ENCODE measurements at regions not wholly inside any gene's neighbourhood (a gene's known extent, or its start where the extent isn't known, plus 50 kb on each side); places are given as distances from the start of the nearest gene placed in this dataset.

DNA sequence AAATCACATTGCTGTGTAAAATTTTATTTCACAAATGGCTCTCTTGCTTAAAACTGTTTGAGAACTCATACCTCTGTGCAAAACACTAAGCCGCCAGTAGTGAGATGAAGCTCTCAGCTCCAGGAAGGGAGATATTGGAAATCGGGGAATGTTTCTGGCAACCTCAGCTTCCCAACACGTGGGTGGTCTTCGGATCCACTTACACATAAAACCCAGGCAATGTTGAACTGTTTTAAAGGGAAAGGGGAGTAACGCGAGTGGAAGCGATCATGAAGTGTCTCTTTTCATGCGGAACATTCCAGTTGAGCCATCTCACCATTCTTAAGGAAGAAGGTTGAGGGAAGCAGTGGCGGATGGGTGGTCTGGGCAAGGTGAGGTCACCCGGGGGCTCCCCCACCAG is 136.8 kb downstream of the ASB1 start:
- TF ChIP-seq, protein P1, sequence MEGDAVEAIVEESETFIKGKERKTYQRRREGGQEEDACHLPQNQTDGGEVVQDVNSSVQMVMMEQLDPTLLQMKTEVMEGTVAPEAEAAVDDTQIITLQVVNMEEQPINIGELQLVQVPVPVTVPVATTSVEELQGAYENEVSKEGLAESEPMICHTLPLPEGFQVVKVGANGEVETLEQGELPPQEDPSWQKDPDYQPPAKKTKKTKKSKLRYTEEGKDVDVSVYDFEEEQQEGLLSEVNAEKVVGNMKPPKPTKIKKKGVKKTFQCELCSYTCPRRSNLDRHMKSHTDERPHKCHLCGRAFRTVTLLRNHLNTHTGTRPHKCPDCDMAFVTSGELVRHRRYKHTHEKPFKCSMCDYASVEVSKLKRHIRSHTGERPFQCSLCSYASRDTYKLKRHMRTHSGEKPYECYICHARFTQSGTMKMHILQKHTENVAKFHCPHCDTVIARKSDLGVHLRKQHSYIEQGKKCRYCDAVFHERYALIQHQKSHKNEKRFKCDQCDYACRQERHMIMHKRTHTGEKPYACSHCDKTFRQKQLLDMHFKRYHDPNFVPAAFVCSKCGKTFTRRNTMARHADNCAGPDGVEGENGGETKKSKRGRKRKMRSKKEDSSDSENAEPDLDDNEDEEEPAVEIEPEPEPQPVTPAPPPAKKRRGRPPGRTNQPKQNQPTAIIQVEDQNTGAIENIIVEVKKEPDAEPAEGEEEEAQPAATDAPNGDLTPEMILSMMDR (IDR thresholded peaks at IDR 0.05), result no peak
- TF ChIP-seq POLR2AphosphoS5 (IDR thresholded peaks at IDR 0.05; ENCODE audit: insufficient read depth in 1 of 2, low read depth in 1 of 2), result no peak

Measured in vagina (tissue), 2 donors.